ENCODE measurements at regions not wholly inside any gene's neighbourhood (a gene's known extent, or its start where the extent isn't known, plus 50 kb on each side); places are given as distances from the start of the nearest gene placed in this dataset.

DNA sequence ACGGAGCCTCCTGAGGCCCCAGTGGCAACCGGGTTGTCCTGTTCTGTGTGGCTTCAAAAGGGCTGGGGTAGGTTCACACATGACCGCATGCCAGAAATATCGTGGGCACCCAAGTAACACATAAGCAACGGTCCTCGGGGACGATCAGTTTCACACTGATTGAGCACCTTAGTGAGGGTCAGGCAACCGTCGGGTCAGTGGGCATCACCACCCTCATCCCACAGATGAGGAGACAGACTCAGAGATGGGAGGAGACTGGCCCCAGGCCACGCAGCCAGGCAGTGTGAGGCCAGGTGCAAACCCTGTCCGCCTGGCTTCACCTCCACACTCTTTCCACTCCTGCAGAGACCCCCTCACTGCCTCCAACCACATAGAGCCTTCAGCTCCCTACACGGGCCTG is 309.8 kb downstream of the MATN1 start:
- TF ChIP-seq, protein P1, sequence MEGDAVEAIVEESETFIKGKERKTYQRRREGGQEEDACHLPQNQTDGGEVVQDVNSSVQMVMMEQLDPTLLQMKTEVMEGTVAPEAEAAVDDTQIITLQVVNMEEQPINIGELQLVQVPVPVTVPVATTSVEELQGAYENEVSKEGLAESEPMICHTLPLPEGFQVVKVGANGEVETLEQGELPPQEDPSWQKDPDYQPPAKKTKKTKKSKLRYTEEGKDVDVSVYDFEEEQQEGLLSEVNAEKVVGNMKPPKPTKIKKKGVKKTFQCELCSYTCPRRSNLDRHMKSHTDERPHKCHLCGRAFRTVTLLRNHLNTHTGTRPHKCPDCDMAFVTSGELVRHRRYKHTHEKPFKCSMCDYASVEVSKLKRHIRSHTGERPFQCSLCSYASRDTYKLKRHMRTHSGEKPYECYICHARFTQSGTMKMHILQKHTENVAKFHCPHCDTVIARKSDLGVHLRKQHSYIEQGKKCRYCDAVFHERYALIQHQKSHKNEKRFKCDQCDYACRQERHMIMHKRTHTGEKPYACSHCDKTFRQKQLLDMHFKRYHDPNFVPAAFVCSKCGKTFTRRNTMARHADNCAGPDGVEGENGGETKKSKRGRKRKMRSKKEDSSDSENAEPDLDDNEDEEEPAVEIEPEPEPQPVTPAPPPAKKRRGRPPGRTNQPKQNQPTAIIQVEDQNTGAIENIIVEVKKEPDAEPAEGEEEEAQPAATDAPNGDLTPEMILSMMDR (IDR thresholded peaks at IDR 0.05): no peak
- TF ChIP-seq POLR2A (IDR thresholded peaks at IDR 0.05): no peak

Measured in ovary (tissue), 3 donors.